WTC11 (cell line): ENCODE measurements at regions not wholly inside any gene's neighbourhood (a gene's known extent, or its start where the extent isn't known, plus 50 kb on each side); places are given as distances from the start of the nearest gene placed in this dataset.
A peak's percentile ranks its signal among the peaks of the same experiment; 100 is the strongest.

Experiments
- ATAC-seq: fragments of 200-7000 bp; cut with Tn5 transposase; 2 replicates; pipeline ENCODE4 v1.10.0; 2021; ENCODE audit warnings: mild to moderate bottlenecking, moderate library complexity
- CTCF ChIA-PET: fragments of 300-600 bp; sonication (Branson Sonifier 250); formaldehyde crosslinking; loops from one replicate; lab custom pipeline; 2021; ENCODE audit warnings: antibody characterized with exemption; lab: Charles Lee
- POLR2A ChIA-PET: fragments of 350-600 bp; sonication (Branson Sonifier 250); formaldehyde crosslinking; loops from one replicate; lab custom pipeline; 2021; ENCODE audit warnings: antibody characterized with exemption; lab: Charles Lee
- DNase-seq: peaks from one replicate; pipeline ENCODE4 v3.0.0; 2021; ENCODE audit warnings: low spot score
- H3K27ac Mint-ChIP-seq: 2 replicates; pipeline ENCODE4 v1.8.0; 2021; ENCODE audit warnings: mixed read lengths
- H3K27me3 Mint-ChIP-seq: 2 replicates; pipeline ENCODE4 v1.8.0; 2021; ENCODE audit warnings: low read depth, mild to moderate bottlenecking, moderate library complexity, mixed read lengths
- H3K36me3 Mint-ChIP-seq: 2 replicates; pipeline ENCODE4 v1.8.0; 2021; ENCODE audit warnings: mixed read lengths
- H3K4me1 Mint-ChIP-seq: 2 replicates; pipeline ENCODE4 v1.8.0; 2022; ENCODE audit warnings: mixed read lengths
- H3K4me3 Mint-ChIP-seq: 2 replicates; pipeline ENCODE4 v1.8.0; 2021; ENCODE audit warnings: mild to moderate bottlenecking, moderate library complexity, mixed read lengths
- H3K9me3 Mint-ChIP-seq: 2 replicates; pipeline ENCODE4 v1.8.0; 2021; ENCODE audit warnings: mixed read lengths
- CREB1 ChIP-seq: sonication (generic); formaldehyde crosslinking; IDR thresholded peaks from 2 replicates; pipeline ENCODE4 v1.8.0; 2023; ENCODE audit warnings: mild to moderate bottlenecking, missing genetic modification reagents
- FOXK1 ChIP-seq: sonication (generic); formaldehyde crosslinking; IDR thresholded peaks from 2 replicates; pipeline ENCODE4 v1.8.0; 2022; ENCODE audit warnings: mild to moderate bottlenecking, moderate library complexity, missing genetic modification reagents
- HMGA2 ChIP-seq: fragments of 250-450 bp; sonication (Bioruptor Pico); IDR thresholded peaks from 2 replicates; pipeline ENCODE4 v1.4.0; 2021; ENCODE audit warnings: mild to moderate bottlenecking, moderate library complexity
- NFYB ChIP-seq: sonication (generic); formaldehyde crosslinking; conservative IDR thresholded peaks from 2 replicates; pipeline ENCODE4 v1.8.0; 2022; ENCODE audit warnings: low read depth, missing genetic modification reagents
- NR1H2 ChIP-seq: sonication (generic); formaldehyde crosslinking; IDR thresholded peaks from 2 replicates; pipeline ENCODE4 v1.9.0; 2021; ENCODE audit warnings: mild to moderate bottlenecking, moderate library complexity, missing genetic modification reagents
- NR3C1 ChIP-seq: sonication (generic); formaldehyde crosslinking; conservative IDR thresholded peaks from 2 replicates; pipeline ENCODE4 v1.8.1; 2023; ENCODE audit warnings: low read depth, mild to moderate bottlenecking, missing genetic modification reagents
- OVOL2 ChIP-seq: fragments of 250-450 bp; sonication (Bioruptor Pico); IDR thresholded peaks from 2 replicates; pipeline ENCODE4 v1.9.0; 2021; ENCODE audit warnings: mild to moderate bottlenecking, borderline replicate concordance
- RELA ChIP-seq: sonication (generic); formaldehyde crosslinking; IDR thresholded peaks from 2 replicates; pipeline ENCODE4 v1.8.1; 2022; ENCODE audit warnings: missing genetic modification reagents, mild to moderate bottlenecking, borderline replicate concordance
- ZNF138 ChIP-seq: sonication (generic); formaldehyde crosslinking; conservative IDR thresholded peaks from 2 replicates; pipeline ENCODE4 v1.8.1; 2022; ENCODE audit warnings: mild to moderate bottlenecking, moderate library complexity, missing genetic modification reagents
- ZNF219 ChIP-seq: sonication (generic); formaldehyde crosslinking; IDR thresholded peaks from 2 replicates; pipeline ENCODE4 v1.8.0; 2023; ENCODE audit warnings: missing genetic modification reagents, mild to moderate bottlenecking, borderline replicate concordance
- ZNF317 ChIP-seq: sonication (generic); formaldehyde crosslinking; IDR thresholded peaks from 2 replicates; pipeline ENCODE4 v1.8.1; 2023; ENCODE audit warnings: low read depth, mild to moderate bottlenecking, moderate library complexity, missing genetic modification reagents, borderline replicate concordance
- ZNF416 ChIP-seq: fragments of 250-450 bp; sonication (Bioruptor Pico); IDR thresholded peaks from 2 replicates; pipeline ENCODE4 v1.9.0; 2021; ENCODE audit warnings: mild to moderate bottlenecking, inconsistent platforms
- TF ChIP-seq, protein P1 (sequence below): fragments of 250-450 bp; sonication (Bioruptor Pico); IDR thresholded peaks from 2 replicates; pipeline ENCODE4 v1.9.0; 2021; ENCODE audit warnings: moderate library complexity, mild to moderate bottlenecking, inconsistent platforms, borderline replicate concordance
- TF ChIP-seq, protein P2 (sequence below): sonication (generic); formaldehyde crosslinking; IDR thresholded peaks from 2 replicates; pipeline ENCODE4 v1.8.1; 2022; ENCODE audit warnings: mild to moderate bottlenecking, missing genetic modification reagents, moderate library complexity, borderline replicate concordance
- TF ChIP-seq, protein P3 (sequence below): sonication (generic); formaldehyde crosslinking; IDR thresholded peaks from 2 replicates; pipeline ENCODE4 v1.8.1; 2023; ENCODE audit warnings: mild to moderate bottlenecking, missing genetic modification reagents, moderate library complexity
- TF ChIP-seq, protein P4 (sequence below): fragments of 250-450 bp; sonication (Bioruptor Pico); conservative IDR thresholded peaks from 2 replicates; pipeline ENCODE4 v1.9.0; 2021; ENCODE audit warnings: mild to moderate bottlenecking
- TF ChIP-seq, protein P5 (sequence below): sonication (generic); formaldehyde crosslinking; IDR thresholded peaks from 2 replicates; pipeline ENCODE4 v1.8.1; 2022; ENCODE audit warnings: low read depth, mild to moderate bottlenecking, moderate library complexity, missing genetic modification reagents, borderline replicate concordance
- TF ChIP-seq, protein P6 (sequence below): sonication (generic); formaldehyde crosslinking; IDR thresholded peaks from 2 replicates; pipeline ENCODE4 v1.8.0; 2022; ENCODE audit warnings: mild to moderate bottlenecking, missing genetic modification reagents

DNA sequence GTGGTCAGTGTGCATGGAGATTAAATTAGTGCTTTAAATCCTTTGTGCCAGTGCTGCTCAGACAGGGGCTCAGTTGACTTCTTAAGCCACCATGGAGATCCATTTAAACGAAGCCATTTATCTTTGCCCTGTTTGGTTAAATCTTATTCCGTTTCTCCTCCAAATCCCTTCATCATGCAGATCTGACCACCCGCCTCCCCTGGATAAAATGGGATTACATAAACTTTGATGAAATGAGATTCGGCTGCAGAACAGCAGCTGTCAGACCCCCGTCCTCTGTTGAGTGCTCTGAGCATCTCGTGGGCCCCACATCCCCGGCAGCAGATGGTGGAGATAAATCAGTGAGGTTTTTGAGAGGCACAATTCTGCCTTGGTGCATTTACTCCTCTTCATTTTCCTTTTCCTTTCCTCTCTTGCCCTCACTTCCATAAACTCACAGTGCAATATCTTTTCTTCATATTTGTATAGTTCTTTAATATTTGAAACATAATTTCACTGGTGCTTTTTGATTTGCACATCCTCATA lies 84.4 kb upstream of the TWIST2 start (continued):
- TF ChIP-seq, protein P1, sequence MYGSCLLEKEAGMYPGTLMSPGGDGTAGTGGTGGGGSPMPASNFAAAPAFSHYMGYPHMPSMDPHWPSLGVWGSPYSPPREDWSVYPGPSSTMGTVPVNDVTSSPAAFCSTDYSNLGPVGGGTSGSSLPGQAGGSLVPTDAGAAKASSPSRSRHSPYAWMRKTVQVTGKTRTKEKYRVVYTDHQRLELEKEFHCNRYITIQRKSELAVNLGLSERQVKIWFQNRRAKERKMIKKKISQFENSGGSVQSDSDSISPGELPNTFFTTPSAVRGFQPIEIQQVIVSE = no peak

DNA sequence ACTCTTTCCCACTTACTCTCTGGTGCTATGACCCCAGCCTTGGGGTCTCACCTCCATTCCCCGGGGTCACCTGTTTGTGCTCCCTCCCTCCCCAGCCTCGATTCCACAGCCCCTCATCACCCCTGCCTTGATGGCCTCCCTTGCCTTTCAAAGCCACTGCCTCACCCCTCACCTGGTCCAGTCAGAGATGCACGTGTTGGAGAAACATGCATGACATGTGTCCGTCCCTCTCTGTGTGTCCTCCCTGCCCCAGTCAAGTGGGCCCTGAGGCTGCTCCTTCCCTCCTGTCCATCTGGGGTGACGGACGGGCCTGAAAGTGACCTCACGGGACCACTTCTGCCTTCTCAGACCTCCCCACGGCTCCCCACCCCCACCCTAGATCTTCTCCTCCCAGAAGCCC lies 82.3 kb upstream of the TWIST2 start:
- no peaks in the 10 kb centered on the region for H3K9me3 Mint-ChIP-seq
- ChIA-PET POLR2A (no interaction called here), CTCF (interaction anchor here (1.4 kb wide), 1 partner anchor 11 kb away, joined by 3 read pairs; no protein-coding TSS in a partner anchor)
- H3K27ac Mint-ChIP-seq = no peak overlapping the region
- peaks cover 13% of the 10 kb centered on the region for H3K4me1 Mint-ChIP-seq
- ATAC-seq = no peak
- no peaks in the 10 kb centered on the region for H3K36me3 Mint-ChIP-seq
- TF ChIP-seq HMGA2 (CRISPR knock-in tag) = no peak
- TF ChIP-seq ZNF138 = no peak
- no peak for TF ChIP-seq ZNF219 (CRISPR knock-in tag)
- no peak for TF ChIP-seq ZNF317 (CRISPR knock-in tag)
- TF ChIP-seq, all 79 proteins: peak for 0
- peaks cover 2% of the 10 kb centered on the region; the same call in 1 of the 2 replicates for H3K27me3 Mint-ChIP-seq
- DNase-seq = no peak
- H3K4me3 Mint-ChIP-seq = no peak overlapping the region

DNA sequence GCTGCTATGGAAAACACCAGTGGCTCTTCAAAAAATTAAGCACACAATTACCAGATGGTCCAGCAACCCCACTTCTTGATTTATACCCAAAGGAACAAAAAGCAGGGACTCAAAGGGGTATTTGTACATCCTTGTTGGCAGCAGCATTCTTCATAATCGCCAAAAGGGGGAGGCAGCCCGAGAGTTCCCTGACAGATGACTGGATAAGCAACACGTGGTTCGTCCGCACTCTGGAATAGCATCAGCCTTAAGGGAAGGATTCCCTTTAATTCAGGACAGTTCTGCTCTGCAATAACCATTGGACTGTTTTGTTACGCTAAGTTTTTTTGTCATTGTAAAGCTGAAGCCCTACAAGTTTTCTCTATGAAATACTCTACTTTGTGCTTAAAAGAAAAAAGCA lies 76.7 kb upstream of the TWIST2 start:
- ATAC-seq = peak; percentile 78

More for the DNA sequence above, 76.7 kb upstream of the TWIST2 start:
- TF ChIP-seq, protein P2, sequence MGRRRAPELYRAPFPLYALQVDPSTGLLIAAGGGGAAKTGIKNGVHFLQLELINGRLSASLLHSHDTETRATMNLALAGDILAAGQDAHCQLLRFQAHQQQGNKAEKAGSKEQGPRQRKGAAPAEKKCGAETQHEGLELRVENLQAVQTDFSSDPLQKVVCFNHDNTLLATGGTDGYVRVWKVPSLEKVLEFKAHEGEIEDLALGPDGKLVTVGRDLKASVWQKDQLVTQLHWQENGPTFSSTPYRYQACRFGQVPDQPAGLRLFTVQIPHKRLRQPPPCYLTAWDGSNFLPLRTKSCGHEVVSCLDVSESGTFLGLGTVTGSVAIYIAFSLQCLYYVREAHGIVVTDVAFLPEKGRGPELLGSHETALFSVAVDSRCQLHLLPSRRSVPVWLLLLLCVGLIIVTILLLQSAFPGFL (CRISPR knock-in tag) = no peak
- TF ChIP-seq NR3C1 (no peak), ZNF317 (CRISPR knock-in tag) (no peak), OVOL2 (CRISPR knock-in tag) (no peak), CREB1 (CRISPR knock-in tag) (no peak), ZNF219 (CRISPR knock-in tag) (no peak), FOXK1 (CRISPR knock-in tag) (no peak), RELA (CRISPR knock-in tag) (no peak), ZNF416 (CRISPR knock-in tag) (no peak), NR1H2 (CRISPR knock-in tag) (no peak), NFYB (no peak), HMGA2 (CRISPR knock-in tag) (no peak)
- TF ChIP-seq, protein P3, sequence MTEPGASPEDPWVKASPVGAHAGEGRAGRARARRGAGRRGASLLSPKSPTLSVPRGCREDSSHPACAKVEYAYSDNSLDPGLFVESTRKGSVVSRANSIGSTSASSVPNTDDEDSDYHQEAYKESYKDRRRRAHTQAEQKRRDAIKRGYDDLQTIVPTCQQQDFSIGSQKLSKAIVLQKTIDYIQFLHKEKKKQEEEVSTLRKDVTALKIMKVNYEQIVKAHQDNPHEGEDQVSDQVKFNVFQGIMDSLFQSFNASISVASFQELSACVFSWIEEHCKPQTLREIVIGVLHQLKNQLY (CRISPR knock-in tag) = no peak
- TF ChIP-seq, protein P4, sequence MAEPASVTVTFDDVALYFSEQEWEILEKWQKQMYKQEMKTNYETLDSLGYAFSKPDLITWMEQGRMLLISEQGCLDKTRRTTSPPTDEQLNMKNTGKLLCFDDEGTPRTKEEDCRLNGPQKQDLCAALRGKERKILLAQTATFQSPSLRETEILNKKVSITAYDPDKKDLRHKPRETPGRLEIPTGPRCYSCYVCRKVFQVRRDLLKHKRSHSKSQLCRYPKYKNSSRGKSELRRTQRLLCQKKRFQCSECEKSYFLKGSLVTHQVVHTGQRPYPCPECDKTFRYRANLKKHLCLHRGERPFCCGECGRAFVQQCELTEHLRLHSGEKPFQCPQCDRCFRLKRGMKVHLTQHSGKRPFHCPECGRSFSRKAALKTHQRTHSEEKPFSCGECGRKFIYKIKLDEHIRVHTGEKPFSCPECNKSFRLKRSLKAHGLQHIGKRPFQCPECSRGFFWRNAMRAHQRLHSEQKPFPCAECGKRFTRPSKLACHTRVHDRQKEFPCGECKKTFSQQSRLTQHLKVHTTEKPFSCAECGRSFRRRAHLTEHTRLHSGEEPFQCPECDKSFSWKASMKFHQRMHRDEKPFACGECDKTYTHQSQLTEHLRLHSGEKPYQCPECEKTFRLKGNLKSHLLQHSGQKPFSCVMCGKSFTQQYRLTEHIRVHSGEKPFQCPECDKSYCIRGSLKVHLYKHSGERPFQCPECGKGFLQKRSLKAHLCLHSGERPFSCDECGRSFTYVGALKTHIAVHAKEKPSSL (CRISPR knock-in tag) = no peak
- TF ChIP-seq, protein P5, sequence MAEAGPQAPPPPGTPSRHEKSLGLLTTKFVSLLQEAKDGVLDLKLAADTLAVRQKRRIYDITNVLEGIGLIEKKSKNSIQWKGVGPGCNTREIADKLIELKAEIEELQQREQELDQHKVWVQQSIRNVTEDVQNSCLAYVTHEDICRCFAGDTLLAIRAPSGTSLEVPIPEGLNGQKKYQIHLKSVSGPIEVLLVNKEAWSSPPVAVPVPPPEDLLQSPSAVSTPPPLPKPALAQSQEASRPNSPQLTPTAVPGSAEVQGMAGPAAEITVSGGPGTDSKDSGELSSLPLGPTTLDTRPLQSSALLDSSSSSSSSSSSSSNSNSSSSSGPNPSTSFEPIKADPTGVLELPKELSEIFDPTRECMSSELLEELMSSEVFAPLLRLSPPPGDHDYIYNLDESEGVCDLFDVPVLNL (CRISPR knock-in tag) = no peak
- TF ChIP-seq, protein P1 = no peak
- TF ChIP-seq, protein P6, sequence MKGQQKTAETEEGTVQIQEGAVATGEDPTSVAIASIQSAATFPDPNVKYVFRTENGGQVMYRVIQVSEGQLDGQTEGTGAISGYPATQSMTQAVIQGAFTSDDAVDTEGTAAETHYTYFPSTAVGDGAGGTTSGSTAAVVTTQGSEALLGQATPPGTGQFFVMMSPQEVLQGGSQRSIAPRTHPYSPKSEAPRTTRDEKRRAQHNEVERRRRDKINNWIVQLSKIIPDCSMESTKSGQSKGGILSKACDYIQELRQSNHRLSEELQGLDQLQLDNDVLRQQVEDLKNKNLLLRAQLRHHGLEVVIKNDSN (CRISPR knock-in tag) = no peak
- ChIA-PET POLR2A (no interaction called here), CTCF (interaction anchor here (0.5 to 2.4 kb wide), 7 partner anchors 9 to 780 kb away, joined by 3 to 9 read pairs (median 5); no protein-coding TSS in a partner anchor)
- Mint-ChIP-seq H3K4me1 (peaks cover 15% of the 10 kb centered on the region), H3K9me3 (no peaks in the 10 kb centered on the region), H3K27ac (no peak overlapping the region), H3K27me3 (no peaks in the 10 kb centered on the region; the same call in 1 of the 2 replicates), H3K36me3 (no peaks in the 10 kb centered on the region), H3K4me3 (no peak overlapping the region)
- DNase-seq = no peak
